HepG2 (cell line): ENCODE measurements at regions not wholly inside any gene's neighbourhood (a gene's known extent, or its start where the extent isn't known, plus 50 kb on each side); places are given as distances from the start of the nearest gene placed in this dataset.

Source experiments
- ATAC-seq: fragments of 200-7000 bp; cut with Tn5 transposase; 3 replicates; pipeline ENCODE4 v1.9.1; 2020; ENCODE audit warnings: mild to moderate bottlenecking, moderate library complexity
- BruUV-seq: library from RNA; stranded (reverse); fragments of 400-500 nt; replicated peaks from 2 replicates; lab custom pipeline; 2021; lab: Mats Ljungman, UMichigan
- CTCF ChIA-PET: fragments of 300-600 bp; formaldehyde crosslinking; extraction: SDS; loops from one replicate; lab custom pipeline; 2021; ENCODE audit warnings: low total read pairs, inconsistent platforms, low intra/inter-chr PET ratio; lab: Yijun Ruan, JAX
- POLR2A ChIA-PET: fragments of 350-600 bp; sonication (Branson Sonifier 250); formaldehyde crosslinking; loops from one replicate; lab custom pipeline; 2020; ENCODE audit warnings: antibody characterized with exemption, inconsistent platforms; lab: Yijun Ruan, JAX
- DNase-seq: peaks from one replicate; pipeline ENCODE4 v3.0.0-alpha.2; 2015; ENCODE audit warnings: low spot score
- FAIRE-seq: peaks from 3 replicates; lab custom pipeline; 2011; peaks lifted over from hg19 to GRCh38; lab: Jason Lieb, UNC
- H2AFZ ChIP-seq: one replicate; pipeline ENCODE4 v1.6.1; 2011; ENCODE audit warnings: low read length, inconsistent platforms
- H3K27ac ChIP-seq: fragments of 300-600 bp; 3 replicates; pipeline ENCODE4 v1.8.0; 2011; ENCODE audit warnings: mixed run types, mild to moderate bottlenecking, mixed read lengths, low read length, inconsistent platforms; ENCODE audit not compliant: insufficient read depth; ENCODE audit errors: extremely low read length
- H3K27me3 ChIP-seq, 2 experiments: fragments of 200-600 bp in 1 of 2; 2 replicates in 1 of 2; 3 replicates in 1 of 2; pipeline versions ENCODE4 v1.6.0 to v1.8.0; 2011; ENCODE audit warnings: low read length in 2 of 2, mild to moderate bottlenecking in 2 of 2, moderate library complexity in 2 of 2, inconsistent platforms in 1 of 2; ENCODE audit not compliant: insufficient read depth in 2 of 2, control insufficient read depth in 1 of 2
- H3K36me3 ChIP-seq, 2 experiments: fragments of 200-600 bp in 1 of 2; replicated peaks in 1 of 2; 2 replicates in 1 of 2; 3 replicates in 1 of 2; pipeline versions ENCODE4 v1.5.1 to v1.8.0; 2011; ENCODE audit warnings: low read length in 2 of 2, inconsistent platforms in 1 of 2; ENCODE audit not compliant: insufficient read depth in 2 of 2, control insufficient read depth in 1 of 2
- H3K4me1 ChIP-seq: 2 replicates; pipeline ENCODE4 v1.5.1; 2012; ENCODE audit warnings: low read length, inconsistent platforms; ENCODE audit not compliant: insufficient read depth
- H3K4me2 ChIP-seq: 2 replicates; pipeline ENCODE4 v1.6.0; 2011; ENCODE audit warnings: low read depth, low read length, inconsistent platforms
- H3K4me3 ChIP-seq, 3 experiments: fragments of 200-600 bp in 1 of 3; sonication (generic), shearing (Covaris generic) in 1 of 3; replicated peaks in 1 of 3; 2 replicates each; pipeline ENCODE4 v1.5.1; 2011 to 2016; ENCODE audit warnings: low read length in 3 of 3, inconsistent platforms in 2 of 3, low read depth in 2 of 3, mild to moderate bottlenecking in 2 of 3, control low read depth in 1 of 3, mixed read lengths in 1 of 3; ENCODE audit not compliant: insufficient read depth in 1 of 3
- H3K79me2 ChIP-seq: one replicate; pipeline ENCODE4 v1.6.1; 2011; ENCODE audit warnings: low read length, inconsistent platforms; ENCODE audit not compliant: insufficient read depth
- H3K9ac ChIP-seq: 2 replicates; pipeline ENCODE4 v1.6.0; 2011; ENCODE audit warnings: mild to moderate bottlenecking, low read depth, low read length, inconsistent platforms; ENCODE audit not compliant: insufficient read depth
- H3K9me3 ChIP-seq: 2 replicates; pipeline ENCODE4 v1.5.1; 2012; ENCODE audit warnings: mild to moderate bottlenecking, low read length
- H4K20me1 ChIP-seq: 2 replicates; pipeline ENCODE4 v1.6.0; 2011; ENCODE audit warnings: inconsistent platforms, mild to moderate bottlenecking, low read length, moderate library complexity; ENCODE audit not compliant: insufficient read depth
- FOXO1 ChIP-seq: sonication (generic); formaldehyde crosslinking; IDR thresholded peaks from 2 replicates; pipeline ENCODE4 v1.4.0; 2020; ENCODE audit warnings: missing genetic modification reagents
- KLF15 ChIP-seq: sonication (generic); formaldehyde crosslinking; IDR thresholded peaks from 2 replicates; pipeline ENCODE4 v1.8.1; 2023; ENCODE audit warnings: borderline replicate concordance, mild to moderate bottlenecking, inconsistent platforms, missing genetic modification reagents, mixed read lengths
- MTF2 ChIP-seq: sonication (generic); formaldehyde crosslinking; IDR thresholded peaks from 2 replicates; pipeline ENCODE4 v1.5.0; 2020; ENCODE audit warnings: missing genetic modification reagents, borderline replicate concordance
- SIX4 ChIP-seq: sonication (generic); formaldehyde crosslinking; IDR thresholded peaks from 2 replicates; pipeline ENCODE4 v1.4.0; 2020; ENCODE audit warnings: missing genetic modification reagents
- SMARCE1 ChIP-seq: fragments of 450-650 bp; IDR thresholded peaks from 2 replicates; pipeline ENCODE4 v1.6.1; 2017; ENCODE audit warnings: borderline replicate concordance
- TCF7 ChIP-seq: sonication (generic); IDR thresholded peaks from 2 replicates; pipeline ENCODE4 v1.6.1; 2016; ENCODE audit warnings: antibody characterized with exemption, low read depth
- ZNF331 ChIP-seq: sonication (generic); formaldehyde crosslinking; IDR thresholded peaks from 2 replicates; pipeline ENCODE4 v1.4.0; 2020; ENCODE audit warnings: missing genetic modification reagents
- ZNF543 ChIP-seq: sonication (generic); formaldehyde crosslinking; IDR thresholded peaks from 2 replicates; pipeline ENCODE4 v1.4.0; 2020; ENCODE audit warnings: mild to moderate bottlenecking, missing genetic modification reagents
- ZNF850 ChIP-seq: sonication (generic); formaldehyde crosslinking; conservative IDR thresholded peaks from 2 replicates; pipeline ENCODE4 v1.9.0; 2021; ENCODE audit warnings: mild to moderate bottlenecking, missing genetic modification reagents
- WGBS: methylation state at CpG from one replicate; pipeline ENCODE4 v1.1.6; 2017; ENCODE audit warnings: low lambda C conversion rate; 5-methylcytosine and 5-hydroxymethylcytosine counted together
- in situ Hi-C: cut with HindIII; loops from 2 replicates; pipeline ENCODE4 v1.10.0; 2017; ENCODE audit warnings: low pct_unique_long_range_greater_than_20kb; ENCODE audit not compliant: extremely low pct_ligation_motif_present
- intact Hi-C: fragments of 100-400 bp; cut with micrococcal nuclease; formaldehyde crosslinking; loops from one replicate; pipeline ENCODE4 v1.10.0; 2022; ENCODE audit not compliant: unreplicated experiment
- TF ChIP-seq, protein P1 (sequence below): IDR thresholded peaks from 2 replicates; pipeline ENCODE4 v1.6.1; 2018; ENCODE audit warnings: missing genetic modification reagents

DNA sequence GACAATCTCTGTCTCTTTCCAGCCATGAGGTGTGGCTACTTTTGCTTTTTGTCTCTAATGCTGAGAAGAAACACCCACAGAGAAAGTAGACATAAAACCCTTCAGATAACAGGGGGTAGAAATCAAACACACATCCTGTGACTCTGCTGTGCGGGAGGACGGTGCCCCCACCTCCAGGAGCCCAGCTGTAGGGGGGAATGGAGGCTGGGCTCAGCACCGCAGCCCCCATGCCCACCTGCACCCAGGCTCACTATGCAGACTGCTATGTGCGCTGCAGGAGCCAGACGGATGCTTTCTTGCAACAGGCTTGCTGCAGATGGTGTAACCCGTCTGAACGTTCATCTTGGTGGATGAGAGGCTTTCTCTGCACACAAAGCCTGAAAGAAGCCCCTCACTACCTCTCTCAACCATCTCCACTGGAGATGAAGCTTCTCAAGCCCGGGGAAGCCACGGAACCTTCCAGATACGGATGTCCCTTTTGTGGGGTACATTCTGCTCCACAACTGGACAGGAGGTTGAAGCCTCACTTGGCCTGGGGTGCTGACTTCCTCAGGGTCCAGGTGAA is 207.2 kb downstream of the GADD45G start:
- H3K27me3 ChIP-seq: peaks cover 0 to 5% of the 10 kb centered on the region in 2 experiments; a peak in 1 of 5 replicates
- intact Hi-C loops (no loop called here), in situ Hi-C loops (no loop called here)
- H3K9me3 ChIP-seq: no peaks in the 10 kb centered on the region
- no peak overlapping the region for H3K27ac ChIP-seq
- no peaks in the 10 kb centered on the region for H3K36me3 ChIP-seq
- FAIRE-seq (no peak), ATAC-seq (no peak), DNase-seq (no peak)
- no peak overlapping the region for H3K4me3 ChIP-seq
- H3K4me2 ChIP-seq: no peak overlapping the region
- H3K9ac ChIP-seq: no peak overlapping the region
- no peaks in the 10 kb centered on the region for H3K4me1 ChIP-seq
- no peak overlapping the region for H2AFZ ChIP-seq
- H3K79me2 ChIP-seq: no peaks in the 10 kb centered on the region
- POLR2A ChIA-PET: no interaction called here
- no TSS peak for BruUV-seq
- WGBS: 6% methylated on average over 3 of the region's 10 CpGs
- 0 out of 2 replicates have a peak, but pooled peaks cover 3% of the 10 kb centered on the region for H4K20me1 ChIP-seq
- TF ChIP-seq SIX4 (no peak), ZNF543 (CRISPR knock-in tag) (no peak), ZNF850 (CRISPR knock-in tag) (no peak), FOXO1 (CRISPR knock-in tag) (no peak), KLF15 (CRISPR knock-in tag) (no peak)
- TF ChIP-seq, protein P1, sequence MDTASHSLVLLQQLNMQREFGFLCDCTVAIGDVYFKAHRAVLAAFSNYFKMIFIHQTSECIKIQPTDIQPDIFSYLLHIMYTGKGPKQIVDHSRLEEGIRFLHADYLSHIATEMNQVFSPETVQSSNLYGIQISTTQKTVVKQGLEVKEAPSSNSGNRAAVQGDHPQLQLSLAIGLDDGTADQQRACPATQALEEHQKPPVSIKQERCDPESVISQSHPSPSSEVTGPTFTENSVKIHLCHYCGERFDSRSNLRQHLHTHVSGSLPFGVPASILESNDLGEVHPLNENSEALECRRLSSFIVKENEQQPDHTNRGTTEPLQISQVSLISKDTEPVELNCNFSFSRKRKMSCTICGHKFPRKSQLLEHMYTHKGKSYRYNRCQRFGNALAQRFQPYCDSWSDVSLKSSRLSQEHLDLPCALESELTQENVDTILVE (CRISPR knock-in tag): no peak
- CTCF ChIA-PET: no interaction called here

DNA sequence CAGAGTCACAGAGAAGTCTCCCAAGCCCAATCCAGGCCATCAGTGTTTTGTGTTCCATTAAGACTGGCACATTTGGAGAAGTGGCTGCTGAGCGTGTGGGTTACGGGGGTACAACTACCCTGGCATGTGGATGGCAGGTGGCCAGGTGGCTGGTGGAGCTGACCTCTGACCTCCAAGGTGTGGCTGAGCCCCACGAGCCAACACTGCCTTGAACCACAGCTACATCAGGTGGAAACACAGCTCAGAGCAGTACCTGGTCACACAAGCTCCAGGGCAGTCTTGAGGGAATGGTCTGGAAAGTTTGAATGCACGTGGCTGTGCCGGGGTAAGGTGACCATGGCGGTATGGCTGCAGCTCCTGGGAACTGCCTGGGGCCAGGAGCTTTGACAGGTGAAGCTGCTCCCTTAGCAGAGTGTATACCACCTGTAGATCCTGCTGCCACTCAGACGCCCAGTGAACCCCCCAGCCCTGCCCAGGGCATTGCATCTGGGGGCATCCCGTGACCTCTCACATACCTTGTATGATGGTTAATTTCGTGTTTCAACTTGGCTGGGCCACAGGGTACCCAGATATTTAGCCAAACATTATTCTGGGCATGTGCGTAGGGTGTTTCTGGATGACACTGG is 207.9 kb downstream of the GADD45G start:
- Histone ChIP-seq H2AFZ (no peak overlapping the region), H3K9ac (no peak overlapping the region), H3K4me1 (no peaks in the 10 kb centered on the region), H3K4me3 (no peak overlapping the region), H3K36me3 (no peaks in the 10 kb centered on the region), H3K4me2 (no peak overlapping the region), H3K79me2 (no peaks in the 10 kb centered on the region), H3K9me3 (no peaks in the 10 kb centered on the region), H4K20me1 (0 out of 2 replicates have a peak, but pooled peaks cover 3% of the 10 kb centered on the region), H3K27ac (no peak overlapping the region), H3K27me3 (peaks cover 0 to 5% of the 10 kb centered on the region in 2 experiments; a peak in 1 of 5 replicates)
- no TSS peak for BruUV-seq
- ChIA-PET POLR2A (no interaction called here), CTCF (no interaction called here)
- in situ Hi-C loops (no loop called here), intact Hi-C loops (no loop called here)
- ATAC-seq (no peak), DNase-seq (no peak), FAIRE-seq (no peak)
- TF ChIP-seq MTF2 (CRISPR knock-in tag) (no peak), TCF7 (no peak), ZNF331 (CRISPR knock-in tag) (no peak), SMARCE1 (no peak)
- WGBS: 29% methylated on average over 3 of the region's 10 CpGs
